ENCODE measurements at regions not wholly inside any gene's neighbourhood (a gene's known extent, or its start where the extent isn't known, plus 50 kb on each side); places are given as distances from the start of the nearest gene placed in this dataset.

GRCh38 chr14:76641541-76641940, 119.7 kb upstream of the VASH1 start:
- no peak for TF ChIP-seq EZH2 (IDR thresholded peaks at IDR 0.05; ENCODE audit: insufficient read depth, poor library complexity, severe bottlenecking)
- TF ChIP-seq EZH2phosphoT487 (IDR thresholded peaks at IDR 0.05; ENCODE audit: insufficient read depth, low read depth): no peak

Data from GM23248 (cell line).